Adrenal gland (tissue), 5 donors: ENCODE measurements at regions not wholly inside any gene's neighbourhood (a gene's known extent, or its start where the extent isn't known, plus 50 kb on each side); places are given as distances from the start of the nearest gene placed in this dataset.

ENCODE experiments used
- CTCF ChIP-seq, 6 experiments: fragments of 450-650 bp in 4 of 6; fragments of 200-600 bp in 2 of 6; sonication (generic) in 1 of 6; IDR thresholded peaks; 1 replicate in 5 of 6; 2 replicates in 1 of 6; pipeline versions ENCODE4 v1.5.1 to v1.8.0; 2016 to 2021; ENCODE audit warnings: antibody characterized with exemption in 6 of 6, mild to moderate bottlenecking in 2 of 6, moderate library complexity in 1 of 6
- POLR2A ChIP-seq, 2 donors: fragments of 450-650 bp; IDR thresholded peaks; one replicate each; pipeline ENCODE4 v1.6.1; 2017; ENCODE audit warnings: antibody characterized with exemption in 2 of 2, mild to moderate bottlenecking in 2 of 2, moderate library complexity in 1 of 2
- donor health status: DM: no; HTN: no; CAD: no.

GRCh38 chr5:25604681-25605080 is 959.9 kb upstream of the CDH10 start:
- TF ChIP-seq CTCF (IDR thresholded peaks at IDR 0.05): no peak
- no peak for TF ChIP-seq POLR2A (IDR thresholded peaks at IDR 0.05)
